C4-2B (cell line): ENCODE measurements at regions not wholly inside any gene's neighbourhood (a gene's known extent, or its start where the extent isn't known, plus 50 kb on each side); places are given as distances from the start of the nearest gene placed in this dataset.

Experiments used
- ZFX ChIP-seq: fragments of 450-650 bp; IDR thresholded peaks from 2 replicates; pipeline ENCODE4 v1.6.1; 2017
- TF ChIP-seq, protein P1 (sequence below): fragments of 450-650 bp; conservative IDR thresholded peaks from 2 replicates; pipeline ENCODE4 v1.5.1; 2017; ENCODE audit warnings: mild to moderate bottlenecking

DNA sequence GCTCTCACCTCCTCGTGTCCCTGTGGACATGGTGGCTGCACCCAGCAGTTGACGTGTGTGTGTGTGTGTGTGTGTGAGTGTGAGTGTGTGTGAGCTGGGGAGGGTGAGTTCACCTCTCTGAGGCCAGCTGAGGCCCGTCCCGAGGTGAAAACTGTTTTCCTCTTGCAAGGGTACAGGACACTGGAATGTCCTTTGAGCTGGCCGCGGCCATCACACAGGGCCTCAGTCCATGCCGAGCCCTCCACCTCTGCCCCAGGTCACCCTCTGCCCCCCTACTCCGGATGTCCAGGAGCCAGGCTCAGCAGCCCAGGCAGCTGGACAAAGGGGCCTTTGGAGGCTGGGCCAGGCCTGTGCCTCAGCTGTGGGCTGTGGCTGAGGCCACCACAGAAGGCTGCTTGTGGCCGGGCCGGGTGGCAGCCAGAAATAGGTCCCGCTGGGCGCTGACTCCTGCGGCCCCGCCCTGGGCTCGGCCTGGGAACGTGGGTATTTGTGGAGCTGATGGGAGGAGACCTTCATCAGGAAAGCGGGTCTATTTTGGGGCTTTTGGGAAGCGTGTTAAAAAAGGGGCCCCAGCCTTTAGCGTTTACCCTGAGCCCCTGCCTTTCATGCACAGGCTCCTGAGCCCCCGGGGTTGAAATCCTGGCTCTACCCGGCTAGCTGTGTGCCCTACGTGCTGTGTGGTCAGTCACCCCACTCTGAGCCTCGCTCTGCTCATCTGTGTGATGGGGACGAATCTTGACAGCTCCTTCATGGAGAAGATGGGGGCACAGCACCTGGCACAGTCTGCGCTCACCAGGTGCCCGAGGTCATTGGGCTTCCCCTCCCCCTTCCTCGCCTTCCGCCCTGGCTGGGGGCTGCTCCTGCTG lies 75.1 kb upstream of the IER5L start:
- TF ChIP-seq, protein P1, sequence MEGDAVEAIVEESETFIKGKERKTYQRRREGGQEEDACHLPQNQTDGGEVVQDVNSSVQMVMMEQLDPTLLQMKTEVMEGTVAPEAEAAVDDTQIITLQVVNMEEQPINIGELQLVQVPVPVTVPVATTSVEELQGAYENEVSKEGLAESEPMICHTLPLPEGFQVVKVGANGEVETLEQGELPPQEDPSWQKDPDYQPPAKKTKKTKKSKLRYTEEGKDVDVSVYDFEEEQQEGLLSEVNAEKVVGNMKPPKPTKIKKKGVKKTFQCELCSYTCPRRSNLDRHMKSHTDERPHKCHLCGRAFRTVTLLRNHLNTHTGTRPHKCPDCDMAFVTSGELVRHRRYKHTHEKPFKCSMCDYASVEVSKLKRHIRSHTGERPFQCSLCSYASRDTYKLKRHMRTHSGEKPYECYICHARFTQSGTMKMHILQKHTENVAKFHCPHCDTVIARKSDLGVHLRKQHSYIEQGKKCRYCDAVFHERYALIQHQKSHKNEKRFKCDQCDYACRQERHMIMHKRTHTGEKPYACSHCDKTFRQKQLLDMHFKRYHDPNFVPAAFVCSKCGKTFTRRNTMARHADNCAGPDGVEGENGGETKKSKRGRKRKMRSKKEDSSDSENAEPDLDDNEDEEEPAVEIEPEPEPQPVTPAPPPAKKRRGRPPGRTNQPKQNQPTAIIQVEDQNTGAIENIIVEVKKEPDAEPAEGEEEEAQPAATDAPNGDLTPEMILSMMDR: no peak
- no peak for TF ChIP-seq ZFX
